HEK293T (cell line): ENCODE measurements at regions not wholly inside any gene's neighbourhood (a gene's known extent, or its start where the extent isn't known, plus 50 kb on each side); places are given as distances from the start of the nearest gene placed in this dataset.

Source experiments
- CTCF ChIA-PET: fragments of 350-600 bp; formaldehyde crosslinking; extraction: SDS; loops from one replicate; lab custom pipeline; 2021; ENCODE audit warnings: antibody characterized with exemption, inconsistent platforms; lab: Yijun Ruan, JAX
- POLR2A ChIA-PET: fragments of 350-600 bp; formaldehyde crosslinking; extraction: SDS; loops from one replicate; lab custom pipeline; 2020; ENCODE audit warnings: antibody characterized with exemption, inconsistent platforms; lab: Yijun Ruan, JAX
- DNase-seq: peaks from one replicate; pipeline ENCODE4 v3.0.0; 2012; ENCODE audit warnings: mixed read lengths; ENCODE audit errors: extremely low spot score
- ARNT ChIP-seq: fragments of 450-650 bp; IDR thresholded peaks from 2 replicates; pipeline ENCODE4 v1.6.1; 2017; ENCODE audit warnings: mild to moderate bottlenecking
- BHLHE40 ChIP-seq: fragments of 450-650 bp; IDR thresholded peaks from 2 replicates; pipeline ENCODE4 v1.6.1; 2016; ENCODE audit warnings: mild to moderate bottlenecking, moderate library complexity, borderline replicate concordance
- CTBP1 ChIP-seq: fragments of 450-650 bp; IDR thresholded peaks from 2 replicates; pipeline ENCODE4 v1.6.1; 2016; ENCODE audit warnings: borderline replicate concordance
- ELF4 ChIP-seq: fragments of 450-650 bp; IDR thresholded peaks from 2 replicates; pipeline ENCODE4 v1.6.1; 2017; ENCODE audit warnings: antibody characterized with exemption
- FOXA1 ChIP-seq: fragments of 450-650 bp; IDR thresholded peaks from 2 replicates; pipeline ENCODE4 v1.6.1; 2016; ENCODE audit warnings: mild to moderate bottlenecking
- FOXK2 ChIP-seq: fragments of 450-650 bp; IDR thresholded peaks from 2 replicates; pipeline ENCODE4 v1.6.1; 2016; ENCODE audit warnings: mild to moderate bottlenecking
- FOXM1 ChIP-seq: fragments of 450-650 bp; IDR thresholded peaks from 2 replicates; pipeline ENCODE4 v1.6.1; 2017; ENCODE audit warnings: mild to moderate bottlenecking, borderline replicate concordance
- HDGF ChIP-seq: fragments of 450-650 bp; IDR thresholded peaks from 2 replicates; pipeline ENCODE4 v1.6.1; 2017; ENCODE audit warnings: antibody characterized with exemption, borderline replicate concordance
- L3MBTL2 ChIP-seq: fragments of 450-650 bp; conservative IDR thresholded peaks from 2 replicates; pipeline ENCODE4 v1.6.1; 2016; ENCODE audit warnings: mild to moderate bottlenecking
- LEF1 ChIP-seq: fragments of 450-650 bp; IDR thresholded peaks from 2 replicates; pipeline ENCODE4 v1.6.1; 2017; ENCODE audit warnings: mild to moderate bottlenecking, borderline replicate concordance
- NFRKB ChIP-seq: fragments of 450-650 bp; IDR thresholded peaks from 2 replicates; pipeline ENCODE4 v1.6.1; 2016; ENCODE audit warnings: mild to moderate bottlenecking, moderate library complexity
- SP1 ChIP-seq: fragments of 450-650 bp; IDR thresholded peaks from 2 replicates; pipeline ENCODE4 v1.6.1; 2017
- SUZ12 ChIP-seq: fragments of 450-650 bp; IDR thresholded peaks from 2 replicates; pipeline ENCODE4 v1.6.1; 2016; ENCODE audit warnings: mild to moderate bottlenecking
- TARDBP ChIP-seq: fragments of 450-650 bp; IDR thresholded peaks from 2 replicates; pipeline ENCODE4 v1.6.1; 2016
- ZNF384 ChIP-seq: fragments of 450-650 bp; IDR thresholded peaks from 2 replicates; pipeline ENCODE4 v1.6.1; 2016
- TF ChIP-seq, protein P1 (sequence below): fragments of 450-650 bp; IDR thresholded peaks from 2 replicates; pipeline ENCODE4 v1.6.1; 2016

DNA sequence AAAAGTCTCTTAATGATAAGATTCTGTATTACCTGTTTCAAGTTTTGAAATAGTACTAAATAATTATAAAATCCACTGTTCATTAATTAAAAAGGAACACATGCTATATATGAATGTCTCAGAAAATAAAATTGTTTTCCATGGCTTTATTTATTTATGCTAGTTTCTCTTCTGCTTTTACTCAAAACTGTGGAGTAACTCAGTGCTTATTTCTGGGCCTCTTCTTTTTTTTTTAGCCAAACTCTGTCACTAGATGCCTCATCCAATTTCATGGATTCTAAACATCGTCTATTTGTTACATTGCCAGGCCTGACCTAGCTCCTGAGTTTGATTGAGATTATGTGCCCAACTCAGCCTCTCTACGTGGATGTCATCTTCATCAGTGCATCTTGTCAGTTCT is 1509.7 kb downstream of the MAT2B start:
- ChIA-PET POLR2A (no interaction called here), CTCF (no interaction called here)
- DNase-seq: no peak
- no peak for TF ChIP-seq SUZ12

DNA sequence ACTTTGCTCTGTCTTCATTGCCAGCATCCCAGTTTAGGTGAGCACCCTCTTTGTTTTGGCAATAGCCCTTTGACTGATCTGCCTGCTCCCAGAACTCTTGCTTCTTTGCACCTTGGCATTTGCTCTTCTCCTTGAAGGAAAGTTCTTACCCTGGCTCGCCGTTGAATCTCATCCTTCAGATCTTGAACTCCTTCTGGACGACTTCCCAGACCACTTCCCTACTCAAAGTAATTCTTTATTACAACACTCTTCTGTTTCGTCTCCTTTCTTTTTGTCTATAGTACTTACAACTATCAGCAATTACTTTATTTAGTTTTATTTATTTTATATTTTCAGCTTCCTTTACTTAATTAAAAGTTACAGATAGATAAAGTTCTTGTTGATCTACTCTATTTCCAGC is 1510.1 kb downstream of the MAT2B start:
- ChIA-PET CTCF (no interaction called here), POLR2A (no interaction called here)
- TF ChIP-seq SUZ12 (no peak), LEF1 (no peak), CTBP1 (no peak), TARDBP (no peak), ELF4 (no peak), ARNT (no peak), L3MBTL2 (no peak), FOXK2 (no peak), SP1 (no peak), FOXM1 (no peak), ZNF384 (no peak), BHLHE40 (no peak), HDGF (no peak), NFRKB (no peak)
- TF ChIP-seq, protein P1, sequence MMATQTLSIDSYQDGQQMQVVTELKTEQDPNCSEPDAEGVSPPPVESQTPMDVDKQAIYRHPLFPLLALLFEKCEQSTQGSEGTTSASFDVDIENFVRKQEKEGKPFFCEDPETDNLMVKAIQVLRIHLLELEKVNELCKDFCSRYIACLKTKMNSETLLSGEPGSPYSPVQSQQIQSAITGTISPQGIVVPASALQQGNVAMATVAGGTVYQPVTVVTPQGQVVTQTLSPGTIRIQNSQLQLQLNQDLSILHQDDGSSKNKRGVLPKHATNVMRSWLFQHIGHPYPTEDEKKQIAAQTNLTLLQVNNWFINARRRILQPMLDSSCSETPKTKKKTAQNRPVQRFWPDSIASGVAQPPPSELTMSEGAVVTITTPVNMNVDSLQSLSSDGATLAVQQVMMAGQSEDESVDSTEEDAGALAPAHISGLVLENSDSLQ: no peak
- no peak for DNase-seq

DNA sequence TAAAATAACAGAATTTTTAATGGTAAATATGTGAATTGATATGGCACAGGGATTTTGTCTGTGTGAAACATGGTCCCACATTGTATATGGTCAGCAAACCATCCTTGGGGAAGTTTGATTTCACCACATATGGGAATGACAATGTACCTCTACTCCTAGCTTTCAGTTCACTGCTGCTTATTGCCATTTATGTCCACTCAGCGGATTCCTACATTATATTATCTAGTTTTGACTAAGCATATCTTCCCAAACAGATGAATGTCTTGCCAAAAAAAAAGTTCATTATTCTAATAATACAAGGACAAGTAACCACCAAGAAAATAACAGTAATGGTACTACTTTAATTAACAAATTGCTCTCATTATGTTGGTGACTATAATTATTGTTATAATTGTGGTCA is 1521.6 kb downstream of the MAT2B start:
- TF ChIP-seq ZNF384 (no peak), CTBP1 (no peak), ARNT (no peak), SP1 (no peak), FOXM1 (no peak), FOXA1 (no peak), SUZ12 (no peak), LEF1 (no peak), HDGF (no peak), ELF4 (no peak), BHLHE40 (no peak), TARDBP (no peak), L3MBTL2 (no peak), FOXK2 (no peak), NFRKB (no peak)
- TF ChIP-seq, protein P1: no peak
- ChIA-PET POLR2A (no interaction called here), CTCF (no interaction called here)
- DNase-seq: no peak

DNA sequence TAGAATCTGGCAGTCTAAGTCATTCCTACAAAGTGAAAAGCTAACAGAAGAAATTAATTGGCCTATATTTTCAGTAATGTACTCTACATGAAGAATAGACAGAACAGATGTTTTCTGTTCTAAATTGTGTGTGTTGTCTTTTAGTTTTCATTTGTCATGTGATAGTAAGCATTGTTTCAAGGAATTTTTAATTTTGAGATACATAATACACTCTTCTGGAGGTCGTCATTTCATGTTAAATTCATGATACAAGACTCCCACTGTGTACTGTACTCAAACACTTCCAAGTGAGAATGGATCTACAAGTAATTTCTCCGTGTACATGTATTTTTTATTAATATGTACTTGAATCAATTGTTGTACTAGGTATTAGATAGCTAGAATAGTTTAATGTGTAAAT is 1522.9 kb downstream of the MAT2B start:
- no peak for DNase-seq
- no peak for TF ChIP-seq L3MBTL2
- TF ChIP-seq HDGF: no peak
- TF ChIP-seq, protein P1: no peak
- no peak for TF ChIP-seq ELF4
- TF ChIP-seq TARDBP: no peak
- TF ChIP-seq CTBP1: no peak
- TF ChIP-seq FOXA1: no peak
- TF ChIP-seq ZNF384: no peak
- no peak for TF ChIP-seq SP1
- TF ChIP-seq FOXM1: no peak
- CTCF ChIA-PET: no interaction called here
- POLR2A ChIA-PET: no interaction called here

DNA sequence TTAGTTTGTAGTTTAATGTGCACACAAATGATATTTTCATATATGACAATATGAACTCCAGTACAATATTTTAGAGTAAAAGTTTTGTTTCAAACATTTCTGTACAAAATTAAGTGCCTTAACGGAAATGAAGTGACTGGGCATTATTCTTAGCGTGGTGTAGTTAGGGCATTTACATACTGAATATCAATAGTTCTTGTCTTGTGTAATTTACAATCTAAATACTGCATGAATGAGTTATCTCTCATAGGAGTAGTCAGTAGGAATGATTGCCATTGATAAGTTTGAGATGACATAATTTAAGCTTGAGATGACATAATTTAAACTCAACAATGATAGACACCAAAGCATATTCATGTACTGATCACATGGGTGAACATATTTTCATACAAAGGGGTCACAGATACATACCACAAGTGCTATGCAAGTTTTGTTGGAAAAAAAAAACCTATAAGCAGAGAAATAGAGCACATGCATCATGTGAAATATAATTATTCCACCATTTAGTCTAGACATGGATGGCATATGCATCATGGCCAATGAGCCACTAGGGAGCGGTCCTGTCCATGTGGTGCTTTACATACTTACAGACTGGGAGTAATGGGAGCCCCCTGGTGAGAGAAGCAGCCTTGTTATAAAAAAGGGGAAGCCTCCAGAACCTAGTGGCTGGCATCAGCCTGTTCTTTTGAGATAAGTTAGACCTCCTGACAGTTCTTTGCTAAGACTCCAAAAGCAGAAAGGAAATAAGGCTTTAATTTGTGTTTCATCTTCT is 1523.9 kb downstream of the MAT2B start:
- ChIA-PET CTCF (no interaction called here), POLR2A (no interaction called here)
- TF ChIP-seq BHLHE40: no peak
- TF ChIP-seq FOXA1: no peak
- no peak for TF ChIP-seq FOXM1
- TF ChIP-seq ARNT: no peak
- no peak for TF ChIP-seq SP1
- TF ChIP-seq NFRKB: no peak
- TF ChIP-seq HDGF: no peak
- TF ChIP-seq TARDBP: no peak
- no peak for TF ChIP-seq CTBP1
- DNase-seq: peak; percentile 32

DNA sequence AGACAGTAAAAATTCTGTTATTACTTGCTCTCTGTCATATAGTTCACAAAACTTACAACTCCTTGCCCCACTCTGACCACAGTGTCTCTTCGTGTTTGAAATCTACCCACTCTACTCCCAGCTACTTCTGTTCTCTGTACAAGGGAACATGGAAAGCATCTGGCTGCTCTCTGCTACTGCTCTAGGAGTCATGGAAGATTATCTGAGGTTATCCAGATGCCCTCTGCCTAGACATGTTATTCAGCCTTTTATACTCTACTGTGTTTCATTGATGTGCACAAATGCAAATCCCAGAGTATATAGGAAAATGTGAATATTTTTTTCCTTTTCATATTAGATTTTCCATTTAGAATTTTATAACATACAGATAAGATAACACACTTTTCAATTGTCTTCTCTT is 1525.6 kb downstream of the MAT2B start:
- TF ChIP-seq CTBP1 (no peak), SUZ12 (no peak), ELF4 (no peak), ARNT (no peak), FOXA1 (no peak), ZNF384 (no peak), FOXK2 (no peak), NFRKB (no peak), HDGF (no peak), L3MBTL2 (no peak), FOXM1 (no peak), LEF1 (no peak), SP1 (no peak), TARDBP (no peak), BHLHE40 (no peak)
- TF ChIP-seq, protein P1: no peak
- ChIA-PET CTCF (no interaction called here), POLR2A (no interaction called here)
- no peak for DNase-seq
